GM23338 (cell line): ENCODE measurements at regions not wholly inside any gene's neighbourhood (a gene's known extent, or its start where the extent isn't known, plus 50 kb on each side); places are given as distances from the start of the nearest gene placed in this dataset.

Experiments used
- CREB1 ChIP-seq: fragments of 250-450 bp; sonication (Bioruptor Pico); IDR thresholded peaks from 2 replicates; pipeline ENCODE4 v1.5.0; 2020; ENCODE audit warnings: low read depth, mild to moderate bottlenecking, moderate library complexity
- ETS1 ChIP-seq: IDR thresholded peaks from 2 replicates; pipeline ENCODE4 v1.6.1; 2016; ENCODE audit warnings: antibody characterized with exemption
- EZH2 ChIP-seq: fragments of 200-600 bp; sonication (generic); IDR thresholded peaks from one replicate; pipeline ENCODE4 v1.8.0; 2017; ENCODE audit warnings: antibody characterized with exemption, mild to moderate bottlenecking, low read depth; ENCODE audit not compliant: unreplicated experiment
- EZH2phosphoT487 ChIP-seq: fragments of 200-600 bp; sonication (generic); IDR thresholded peaks from one replicate; pipeline ENCODE4 v1.8.1; 2018; ENCODE audit warnings: antibody characterized with exemption; ENCODE audit not compliant: unreplicated experiment
- JUNB ChIP-seq: IDR thresholded peaks from one replicate; pipeline ENCODE4 v1.6.1; 2016; ENCODE audit warnings: antibody characterized with exemption; ENCODE audit not compliant: unreplicated experiment
- NANOG ChIP-seq: IDR thresholded peaks from 2 replicates; pipeline ENCODE4 v1.6.1; 2016; ENCODE audit warnings: antibody characterized with exemption, borderline replicate concordance
- POLR2AphosphoS5 ChIP-seq: IDR thresholded peaks from 2 replicates; pipeline ENCODE4 v1.6.1; 2016; ENCODE audit warnings: antibody characterized with exemption, low read depth
- REST ChIP-seq: IDR thresholded peaks from one replicate; pipeline ENCODE4 v1.6.1; 2018; ENCODE audit warnings: antibody characterized with exemption; ENCODE audit not compliant: unreplicated experiment
- STAT1 ChIP-seq: IDR thresholded peaks from one replicate; pipeline ENCODE4 v1.6.1; 2016; ENCODE audit warnings: antibody characterized with exemption; ENCODE audit not compliant: unreplicated experiment
- ZNF114 ChIP-seq: fragments of 250-450 bp; sonication (Bioruptor Pico); IDR thresholded peaks from 2 replicates; pipeline ENCODE4 v1.5.0; 2020; ENCODE audit warnings: mild to moderate bottlenecking, moderate library complexity
- ZNF331 ChIP-seq: fragments of 250-450 bp; sonication (Bioruptor Pico); IDR thresholded peaks from 2 replicates; pipeline ENCODE4 v1.5.0; 2020; ENCODE audit warnings: low read depth, mild to moderate bottlenecking, moderate library complexity
- TF ChIP-seq, protein P1 (sequence below), 2 experiments: fragments of 200-600 bp in 1 of 2; sonication (generic) in 1 of 2; conservative IDR thresholded peaks; 2 replicates each; pipeline versions ENCODE4 v1.5.1 to v1.6.1; 2016 to 2017; ENCODE audit warnings: antibody characterized with exemption in 2 of 2, low read depth in 2 of 2, mild to moderate bottlenecking in 2 of 2, moderate library complexity in 1 of 2
- TF ChIP-seq, protein P2 (sequence below): fragments of 250-450 bp; sonication (Bioruptor Pico); IDR thresholded peaks from 2 replicates; pipeline ENCODE4 v1.5.0; 2020; ENCODE audit warnings: mild to moderate bottlenecking, moderate library complexity

DNA sequence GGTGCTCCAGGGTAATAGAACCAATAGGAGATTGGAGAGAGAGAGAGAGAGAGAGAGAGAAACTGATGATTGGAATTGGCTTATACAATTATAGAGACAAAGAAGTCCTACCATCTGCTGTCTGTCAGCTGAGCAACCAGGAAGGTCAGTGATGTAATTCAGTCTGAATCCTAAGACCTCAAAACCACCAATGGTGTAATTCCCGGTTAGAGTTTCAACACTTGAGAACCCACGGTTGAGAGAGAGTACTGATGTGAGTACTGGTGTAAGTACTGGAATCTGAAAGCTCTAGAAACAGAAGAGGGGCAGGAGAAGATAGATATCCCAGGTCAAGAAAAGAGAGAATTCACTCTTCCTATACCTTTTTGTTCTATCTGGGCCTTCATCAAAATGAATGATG lies 775.8 kb downstream of the EFNA5 start:
- TF ChIP-seq, protein P1, sequence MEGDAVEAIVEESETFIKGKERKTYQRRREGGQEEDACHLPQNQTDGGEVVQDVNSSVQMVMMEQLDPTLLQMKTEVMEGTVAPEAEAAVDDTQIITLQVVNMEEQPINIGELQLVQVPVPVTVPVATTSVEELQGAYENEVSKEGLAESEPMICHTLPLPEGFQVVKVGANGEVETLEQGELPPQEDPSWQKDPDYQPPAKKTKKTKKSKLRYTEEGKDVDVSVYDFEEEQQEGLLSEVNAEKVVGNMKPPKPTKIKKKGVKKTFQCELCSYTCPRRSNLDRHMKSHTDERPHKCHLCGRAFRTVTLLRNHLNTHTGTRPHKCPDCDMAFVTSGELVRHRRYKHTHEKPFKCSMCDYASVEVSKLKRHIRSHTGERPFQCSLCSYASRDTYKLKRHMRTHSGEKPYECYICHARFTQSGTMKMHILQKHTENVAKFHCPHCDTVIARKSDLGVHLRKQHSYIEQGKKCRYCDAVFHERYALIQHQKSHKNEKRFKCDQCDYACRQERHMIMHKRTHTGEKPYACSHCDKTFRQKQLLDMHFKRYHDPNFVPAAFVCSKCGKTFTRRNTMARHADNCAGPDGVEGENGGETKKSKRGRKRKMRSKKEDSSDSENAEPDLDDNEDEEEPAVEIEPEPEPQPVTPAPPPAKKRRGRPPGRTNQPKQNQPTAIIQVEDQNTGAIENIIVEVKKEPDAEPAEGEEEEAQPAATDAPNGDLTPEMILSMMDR (conservative IDR thresholded peaks at IDR 0.05; ENCODE audit: low read depth in 2 of 2): no peak
- TF ChIP-seq POLR2AphosphoS5 (no peak), EZH2 (no peak), JUNB (no peak), REST (no peak), CREB1 (CRISPR knock-in tag) (no peak), EZH2phosphoT487 (no peak), NANOG (no peak), ZNF331 (CRISPR knock-in tag) (no peak), STAT1 (no peak), ETS1 (no peak), ZNF114 (CRISPR knock-in tag) (no peak)
- TF ChIP-seq, protein P2, sequence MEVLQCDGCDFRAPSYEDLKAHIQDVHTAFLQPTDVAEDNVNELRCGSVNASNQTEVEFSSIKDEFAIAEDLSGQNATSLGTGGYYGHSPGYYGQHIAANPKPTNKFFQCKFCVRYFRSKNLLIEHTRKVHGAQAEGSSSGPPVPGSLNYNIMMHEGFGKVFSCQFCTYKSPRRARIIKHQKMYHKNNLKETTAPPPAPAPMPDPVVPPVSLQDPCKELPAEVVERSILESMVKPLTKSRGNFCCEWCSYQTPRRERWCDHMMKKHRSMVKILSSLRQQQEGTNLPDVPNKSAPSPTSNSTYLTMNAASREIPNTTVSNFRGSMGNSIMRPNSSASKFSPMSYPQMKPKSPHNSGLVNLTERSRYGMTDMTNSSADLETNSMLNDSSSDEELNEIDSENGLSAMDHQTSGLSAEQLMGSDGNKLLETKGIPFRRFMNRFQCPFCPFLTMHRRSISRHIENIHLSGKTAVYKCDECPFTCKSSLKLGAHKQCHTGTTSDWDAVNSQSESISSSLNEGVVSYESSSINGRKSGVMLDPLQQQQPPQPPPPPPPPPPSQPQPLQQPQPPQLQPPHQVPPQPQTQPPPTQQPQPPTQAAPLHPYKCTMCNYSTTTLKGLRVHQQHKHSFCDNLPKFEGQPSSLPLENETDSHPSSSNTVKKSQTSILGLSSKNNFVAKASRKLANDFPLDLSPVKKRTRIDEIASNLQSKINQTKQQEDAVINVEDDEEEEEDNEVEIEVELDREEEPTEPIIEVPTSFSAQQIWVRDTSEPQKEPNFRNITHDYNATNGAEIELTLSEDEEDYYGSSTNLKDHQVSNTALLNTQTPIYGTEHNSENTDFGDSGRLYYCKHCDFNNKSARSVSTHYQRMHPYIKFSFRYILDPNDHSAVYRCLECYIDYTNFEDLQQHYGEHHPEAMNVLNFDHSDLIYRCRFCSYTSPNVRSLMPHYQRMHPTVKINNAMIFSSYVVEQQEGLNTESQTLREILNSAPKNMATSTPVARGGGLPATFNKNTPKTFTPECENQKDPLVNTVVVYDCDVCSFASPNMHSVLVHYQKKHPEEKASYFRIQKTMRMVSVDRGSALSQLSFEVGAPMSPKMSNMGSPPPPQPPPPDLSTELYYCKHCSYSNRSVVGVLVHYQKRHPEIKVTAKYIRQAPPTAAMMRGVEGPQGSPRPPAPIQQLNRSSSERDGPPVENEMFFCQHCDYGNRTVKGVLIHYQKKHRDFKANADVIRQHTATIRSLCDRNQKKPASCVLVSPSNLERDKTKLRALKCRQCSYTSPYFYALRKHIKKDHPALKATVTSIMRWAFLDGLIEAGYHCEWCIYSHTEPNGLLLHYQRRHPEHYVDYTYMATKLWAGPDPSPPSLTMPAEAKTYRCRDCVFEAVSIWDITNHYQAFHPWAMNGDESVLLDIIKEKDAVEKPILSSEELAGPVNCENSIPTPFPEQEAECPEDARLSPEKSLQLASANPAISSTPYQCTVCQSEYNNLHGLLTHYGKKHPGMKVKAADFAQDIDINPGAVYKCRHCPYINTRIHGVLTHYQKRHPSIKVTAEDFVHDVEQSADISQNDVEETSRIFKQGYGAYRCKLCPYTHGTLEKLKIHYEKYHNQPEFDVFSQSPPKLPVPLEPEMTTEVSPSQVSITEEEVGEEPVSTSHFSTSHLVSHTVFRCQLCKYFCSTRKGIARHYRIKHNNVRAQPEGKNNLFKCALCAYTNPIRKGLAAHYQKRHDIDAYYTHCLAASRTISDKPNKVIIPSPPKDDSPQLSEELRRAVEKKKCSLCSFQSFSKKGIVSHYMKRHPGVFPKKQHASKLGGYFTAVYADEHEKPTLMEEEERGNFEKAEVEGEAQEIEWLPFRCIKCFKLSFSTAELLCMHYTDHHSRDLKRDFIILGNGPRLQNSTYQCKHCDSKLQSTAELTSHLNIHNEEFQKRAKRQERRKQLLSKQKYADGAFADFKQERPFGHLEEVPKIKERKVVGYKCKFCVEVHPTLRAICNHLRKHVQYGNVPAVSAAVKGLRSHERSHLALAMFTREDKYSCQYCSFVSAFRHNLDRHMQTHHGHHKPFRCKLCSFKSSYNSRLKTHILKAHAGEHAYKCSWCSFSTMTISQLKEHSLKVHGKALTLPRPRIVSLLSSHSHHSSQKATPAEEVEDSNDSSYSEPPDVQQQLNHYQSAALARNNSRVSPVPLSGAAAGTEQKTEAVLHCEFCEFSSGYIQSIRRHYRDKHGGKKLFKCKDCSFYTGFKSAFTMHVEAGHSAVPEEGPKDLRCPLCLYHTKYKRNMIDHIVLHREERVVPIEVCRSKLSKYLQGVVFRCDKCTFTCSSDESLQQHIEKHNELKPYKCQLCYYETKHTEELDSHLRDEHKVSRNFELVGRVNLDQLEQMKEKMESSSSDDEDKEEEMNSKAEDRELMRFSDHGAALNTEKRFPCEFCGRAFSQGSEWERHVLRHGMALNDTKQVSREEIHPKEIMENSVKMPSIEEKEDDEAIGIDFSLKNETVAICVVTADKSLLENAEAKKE (CRISPR knock-in tag): no peak
